IPS-20b (cell line): ENCODE measurements at regions not wholly inside any gene's neighbourhood (a gene's known extent, or its start where the extent isn't known, plus 50 kb on each side); places are given as distances from the start of the nearest gene placed in this dataset.

ENCODE experiments used
- H3K27ac ChIP-seq: one replicate; pipeline ENCODE4 v1.5.1; 2013; ENCODE audit warnings: low read length
- H3K27me3 ChIP-seq: 2 replicates; pipeline ENCODE4 v1.6.1; 2013; ENCODE audit warnings: mild to moderate bottlenecking, low read length, inconsistent platforms; ENCODE audit not compliant: insufficient read depth
- H3K36me3 ChIP-seq: 2 replicates; pipeline ENCODE4 v1.6.1; 2013; ENCODE audit warnings: low read depth, mild to moderate bottlenecking, inconsistent platforms, low read length, moderate library complexity; ENCODE audit not compliant: insufficient read depth
- H3K4me1 ChIP-seq: 2 replicates; pipeline ENCODE4 v1.6.1; 2013; ENCODE audit warnings: mild to moderate bottlenecking, control low read depth, inconsistent platforms, low read length, moderate library complexity; ENCODE audit not compliant: insufficient read depth
- H3K4me3 ChIP-seq: 2 replicates; pipeline ENCODE4 v1.5.1; 2013; ENCODE audit warnings: mild to moderate bottlenecking, low read length, inconsistent platforms
- H3K9ac ChIP-seq: 2 replicates; pipeline ENCODE4 v1.6.1; 2013; ENCODE audit warnings: low read depth, mild to moderate bottlenecking, inconsistent platforms, low read length, moderate library complexity
- H3K9me3 ChIP-seq: 2 replicates; pipeline ENCODE4 v1.6.1; 2013; ENCODE audit warnings: mild to moderate bottlenecking, low read depth, low read length, inconsistent platforms; ENCODE audit not compliant: insufficient read depth

GRCh38 chr2:20537423-20538307, 90.8 kb downstream of the RHOB start:
- no peaks in the 10 kb centered on the region for H3K36me3 ChIP-seq
- H3K9me3 ChIP-seq, result no peaks in the 10 kb centered on the region
- H3K27ac ChIP-seq, result no peak overlapping the region
- H3K4me1 ChIP-seq, result peaks cover 8% of the 10 kb centered on the region; the same call in 1 of the 2 replicates
- no peak overlapping the region for H3K9ac ChIP-seq
- H3K4me3 ChIP-seq, result no peak overlapping the region
- no peaks in the 10 kb centered on the region for H3K27me3 ChIP-seq

- no peak overlapping the region for H3K9ac ChIP-seq
- peaks cover 8% of the 10 kb centered on the region; the same call in 1 of the 2 replicates for H3K4me1 ChIP-seq
- H3K27me3 ChIP-seq, result no peaks in the 10 kb centered on the region
- no peaks in the 10 kb centered on the region for H3K9me3 ChIP-seq
- no peak overlapping the region for H3K27ac ChIP-seq
- no peak overlapping the region for H3K4me3 ChIP-seq
- no peaks in the 10 kb centered on the region for H3K36me3 ChIP-seq
These were observed 91.6 kb downstream of the RHOB start for GRCh38 chr2:20538308-20539132.

DNA sequence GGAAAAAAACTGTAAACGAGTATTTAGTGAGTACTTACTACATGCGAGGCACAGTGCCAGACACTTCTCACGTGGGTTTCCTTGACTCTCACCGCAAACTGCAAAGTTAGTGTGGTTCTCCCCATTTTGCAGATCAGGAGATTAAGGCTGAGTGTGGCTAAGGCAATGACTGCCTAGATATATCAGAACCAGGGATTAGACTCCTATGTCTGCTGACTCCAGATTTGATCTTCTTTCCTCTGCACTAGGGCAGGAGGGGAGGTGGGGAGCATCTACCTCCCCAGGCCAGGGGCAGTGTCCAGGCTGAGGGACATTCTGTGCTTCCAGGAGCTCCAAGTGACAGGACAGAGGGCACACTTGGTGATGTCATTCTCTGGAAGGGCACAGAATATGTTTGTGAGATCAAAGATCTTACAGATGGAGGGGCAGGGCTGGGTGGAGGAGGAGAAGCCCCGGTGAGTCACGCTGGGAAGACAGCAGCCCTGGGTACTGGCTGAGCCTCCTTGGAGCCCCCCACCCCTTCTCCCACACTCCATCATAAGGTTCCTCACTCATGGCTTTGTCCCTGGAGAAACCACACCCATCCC, 92.4 kb downstream of the RHOB start:
- H3K9ac ChIP-seq, result no peak overlapping the region
- peaks cover 8% of the 10 kb centered on the region; the same call in 1 of the 2 replicates for H3K4me1 ChIP-seq
- no peak overlapping the region for H3K4me3 ChIP-seq
- no peak overlapping the region for H3K27ac ChIP-seq
- no peaks in the 10 kb centered on the region for H3K27me3 ChIP-seq
- no peaks in the 10 kb centered on the region for H3K9me3 ChIP-seq
- H3K36me3 ChIP-seq, result no peaks in the 10 kb centered on the region

- Histone ChIP-seq H3K36me3 (no peaks in the 10 kb centered on the region), H3K9ac (no peak overlapping the region), H3K27me3 (no peaks in the 10 kb centered on the region), H3K4me1 (peaks cover 8% of the 10 kb centered on the region; the same call in 1 of the 2 replicates), H3K9me3 (no peaks in the 10 kb centered on the region), H3K4me3 (no peak overlapping the region), H3K27ac (no peak overlapping the region)
These were observed 93.1 kb downstream of the RHOB start for GRCh38 chr2:20539776-20540586.

DNA sequence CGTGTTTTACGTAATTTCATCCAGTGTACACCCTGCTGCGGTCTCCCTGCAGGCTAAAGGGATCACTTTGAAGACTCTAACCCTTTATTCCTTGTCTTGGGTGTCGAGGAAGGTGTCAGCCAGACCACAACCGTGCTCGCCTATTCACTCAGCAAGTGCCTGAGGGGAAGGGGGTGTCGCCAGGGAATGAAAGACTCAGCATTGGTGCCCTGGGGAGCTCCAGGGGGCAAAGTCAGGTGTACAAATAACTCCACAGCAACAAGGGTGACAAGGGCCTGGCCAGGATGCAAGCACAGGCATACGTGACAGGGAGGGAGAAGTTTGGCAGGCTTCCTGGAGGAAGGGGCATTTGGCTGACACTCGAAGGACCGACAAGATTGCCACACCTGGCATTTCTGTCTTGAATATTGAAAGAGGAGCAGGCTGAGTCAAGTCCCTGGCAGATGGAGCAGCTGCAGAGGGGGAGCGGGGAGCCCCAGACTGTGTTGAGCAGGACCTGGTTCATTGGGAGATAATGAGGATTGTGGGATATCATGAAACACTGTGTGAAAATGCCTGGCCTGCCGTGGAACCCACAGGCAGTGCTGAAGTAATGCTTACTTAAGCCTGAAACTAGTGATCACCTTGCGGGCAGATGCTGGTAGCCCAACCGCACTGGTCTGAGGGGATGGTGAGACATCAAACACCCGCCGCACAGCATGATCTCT, 93.9 kb downstream of the RHOB start:
- no peaks in the 10 kb centered on the region for H3K27me3 ChIP-seq
- no peak overlapping the region for H3K9ac ChIP-seq
- no peaks in the 10 kb centered on the region for H3K9me3 ChIP-seq

DNA sequence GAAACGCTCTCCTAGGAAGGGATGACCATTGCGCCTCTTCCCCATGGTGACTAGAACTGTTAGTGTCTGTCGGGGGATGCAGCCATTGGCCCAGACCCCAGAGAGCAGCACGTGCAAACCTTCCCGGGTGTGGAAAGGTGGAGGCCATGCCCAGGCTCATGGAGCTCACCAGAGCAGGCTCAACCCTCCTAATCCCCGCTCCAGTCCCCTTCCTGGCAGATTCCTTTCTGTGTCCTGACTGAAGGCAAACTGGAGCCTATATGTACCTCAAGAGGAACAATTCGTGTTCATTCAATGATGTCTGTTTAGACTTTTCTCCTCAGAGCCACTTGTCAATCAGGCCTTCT, 94.4 kb downstream of the RHOB start:
- Histone ChIP-seq H3K9ac (no peak overlapping the region), H3K4me3 (no peak overlapping the region), H3K9me3 (no peaks in the 10 kb centered on the region), H3K27me3 (no peaks in the 10 kb centered on the region), H3K36me3 (no peaks in the 10 kb centered on the region), H3K4me1 (peaks cover 8% of the 10 kb centered on the region; the same call in 1 of the 2 replicates), H3K27ac (no peak overlapping the region)

More for the DNA sequence above, 93.9 kb downstream of the RHOB start:
- Histone ChIP-seq H3K4me1 (peaks cover 8% of the 10 kb centered on the region; the same call in 1 of the 2 replicates), H3K27ac (no peak overlapping the region), H3K36me3 (no peaks in the 10 kb centered on the region), H3K4me3 (no peak overlapping the region)

GRCh38 chr2:20541651-20542050, 94.8 kb downstream of the RHOB start:
- Histone ChIP-seq H3K4me3 (no peak overlapping the region), H3K9ac (no peak overlapping the region), H3K36me3 (no peaks in the 10 kb centered on the region), H3K27ac (no peak overlapping the region), H3K9me3 (no peaks in the 10 kb centered on the region), H3K4me1 (peaks cover 8% of the 10 kb centered on the region; the same call in 1 of the 2 replicates), H3K27me3 (no peaks in the 10 kb centered on the region)

- H3K9ac ChIP-seq, result no peak overlapping the region
- no peak overlapping the region for H3K4me3 ChIP-seq
- peaks cover 8% of the 10 kb centered on the region; the same call in 1 of the 2 replicates for H3K4me1 ChIP-seq
- no peak overlapping the region for H3K27ac ChIP-seq
- H3K27me3 ChIP-seq, result no peaks in the 10 kb centered on the region
- no peaks in the 10 kb centered on the region for H3K9me3 ChIP-seq
- H3K36me3 ChIP-seq, result no peaks in the 10 kb centered on the region
These were observed 95.4 kb downstream of the RHOB start for GRCh38 chr2:20542269-20542668.

DNA sequence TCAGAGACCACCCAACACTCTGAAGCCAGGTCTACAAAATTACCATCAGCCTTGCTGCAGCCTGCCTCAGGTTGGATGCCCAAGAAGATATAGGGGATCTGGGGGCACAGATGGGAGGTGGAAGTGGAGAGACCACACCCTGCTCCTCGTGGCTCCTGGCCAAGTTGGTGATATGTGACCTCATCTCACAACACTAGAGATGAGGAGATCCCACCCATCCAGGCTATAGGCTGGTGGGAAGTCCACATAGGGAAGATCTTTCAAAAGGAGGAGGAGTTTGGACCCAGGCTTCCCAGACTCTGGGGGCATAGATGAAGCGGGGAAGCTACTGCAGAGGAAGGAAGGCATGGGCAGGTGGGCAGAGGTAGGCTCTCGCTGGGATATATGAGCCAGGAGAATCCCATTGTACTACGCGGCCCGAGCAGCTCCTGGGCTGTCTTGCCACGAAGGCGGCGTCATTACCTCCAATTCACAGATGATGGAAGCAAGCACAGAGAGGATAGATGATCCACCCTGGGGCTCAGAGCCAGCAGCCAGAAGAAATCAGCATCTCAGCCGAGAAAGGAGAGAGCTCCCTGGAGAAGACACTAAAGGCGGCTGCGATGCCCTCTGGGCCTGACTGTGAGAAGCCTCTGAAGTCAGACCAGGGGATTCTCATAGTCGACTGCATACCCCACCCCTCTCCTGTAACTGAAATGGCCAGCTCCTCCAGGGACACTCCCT, 96.0 kb downstream of the RHOB start:
- H3K4me1 ChIP-seq, result peaks cover 5% of the 10 kb centered on the region; the same call in 1 of the 2 replicates
- no peaks in the 10 kb centered on the region for H3K9me3 ChIP-seq
- no peak overlapping the region for H3K4me3 ChIP-seq
- H3K27ac ChIP-seq, result no peak overlapping the region
- no peak overlapping the region for H3K9ac ChIP-seq
- no peaks in the 10 kb centered on the region for H3K27me3 ChIP-seq
- H3K36me3 ChIP-seq, result no peaks in the 10 kb centered on the region

- H3K27ac ChIP-seq, result no peak overlapping the region
- H3K9ac ChIP-seq, result no peak overlapping the region
These were observed 96.7 kb downstream of the RHOB start for GRCh38 chr2:20543469-20544152.

More at GRCh38 chr2:20543469-20544152, 96.7 kb downstream of the RHOB start:
- H3K27me3 ChIP-seq, result no peaks in the 10 kb centered on the region
- no peaks in the 10 kb centered on the region for H3K9me3 ChIP-seq
- H3K4me1 ChIP-seq, result no peaks in the 10 kb centered on the region
- no peak overlapping the region for H3K4me3 ChIP-seq
- no peaks in the 10 kb centered on the region for H3K36me3 ChIP-seq
